Activated CD4-positive, alpha-beta T cell treated with anti-CD3 and anti-CD28 coated beads, Interleukin-2, amount 50 U/mL, for 48 hours (primary cell): ENCODE measurements at regions not wholly inside any gene's neighbourhood (a gene's known extent, or its start where the extent isn't known, plus 50 kb on each side); places are given as distances from the start of the nearest gene placed in this dataset.
"Not testable (repeated sequence)": the region's sequence is repeated elsewhere in the genome, so short reads cannot be mapped to it uniquely, and the experiment has no call there.

Source experiments
- DNase-seq, 2 experiments: peaks; one replicate each; pipeline ENCODE4 v3.0.0-alpha.2; 2020

GRCh38 chr16:24624102-24624501 is 84.7 kb downstream of the RBBP6 start:
- DNase-seq, result no peak

GRCh38 chr16:24626256-24626655 is 86.9 kb downstream of the RBBP6 start:
- no peak for DNase-seq

DNA sequence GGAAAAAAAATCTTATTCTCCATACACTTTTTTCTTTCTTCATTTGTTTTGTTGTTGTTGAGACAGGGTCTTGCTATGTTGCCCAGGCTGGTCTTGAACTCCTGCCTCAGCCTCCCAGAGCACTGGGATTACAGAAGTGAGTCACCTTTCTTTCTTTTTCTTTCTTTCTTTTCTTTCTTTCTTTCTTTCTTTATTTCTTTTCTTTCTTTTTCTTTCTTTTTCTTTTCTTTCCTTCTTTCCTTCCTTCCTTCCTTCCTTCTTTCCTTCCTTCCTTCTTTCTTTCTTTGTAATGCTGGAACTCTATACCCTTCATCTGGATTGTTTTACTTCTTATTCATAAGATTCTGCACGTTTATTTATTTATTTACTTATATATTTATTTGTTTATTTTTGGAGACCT is 94.5 kb upstream of the TNRC6A start:
- DNase-seq, result no peak

DNA sequence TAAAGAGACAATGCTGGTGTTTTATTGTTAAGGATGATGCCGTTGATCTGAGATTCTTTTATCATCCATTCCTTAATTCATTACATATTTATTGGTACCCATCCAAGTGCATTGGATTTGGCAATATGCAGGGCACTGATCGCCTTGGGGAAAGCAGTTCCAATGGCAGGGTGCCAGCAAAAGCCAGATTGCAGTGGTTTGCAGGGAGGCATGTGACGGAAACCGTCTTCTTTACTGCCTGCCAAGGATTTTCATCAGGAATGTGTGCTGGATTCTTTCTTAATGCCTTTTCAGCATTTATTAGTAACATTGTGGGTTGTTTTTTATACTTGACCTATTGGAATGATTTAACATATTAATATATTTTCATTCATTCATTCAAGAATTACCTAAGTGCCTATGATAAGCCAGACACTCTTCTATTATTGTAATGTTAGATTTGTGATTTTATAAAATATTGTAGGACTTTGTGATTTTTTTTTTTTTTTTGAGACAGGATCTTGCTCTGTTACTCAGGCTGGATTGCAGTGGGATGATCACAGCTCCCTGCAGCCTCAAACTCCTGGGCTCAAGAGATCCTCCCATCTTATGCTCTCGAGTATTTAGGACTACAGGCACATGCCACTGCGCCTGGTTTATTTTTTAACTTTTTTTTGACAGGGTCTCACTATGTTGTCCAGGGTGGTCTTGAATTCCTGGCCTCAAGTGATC is 93.4 kb upstream of the TNRC6A start:
- no peak for DNase-seq

DNA sequence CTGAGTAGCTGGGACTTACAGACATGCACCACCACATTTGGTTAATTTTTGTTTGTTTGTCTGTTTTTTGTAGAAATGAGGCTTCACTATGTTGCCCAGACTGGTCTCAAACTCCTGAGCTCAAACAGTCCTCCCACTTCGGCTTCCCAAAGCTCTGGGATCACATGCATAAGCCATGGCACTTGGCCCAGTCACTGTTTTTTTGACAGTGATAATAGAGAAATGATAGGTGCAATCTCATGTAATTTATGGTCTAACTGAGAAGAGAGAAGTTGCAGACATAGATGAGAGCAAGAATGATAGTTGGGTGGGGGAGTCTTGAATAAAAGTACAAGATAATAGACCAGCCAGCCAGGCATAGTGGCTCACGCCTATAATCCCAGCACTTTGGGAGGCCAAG is 89.7 kb upstream of the TNRC6A start:
- DNase-seq, result no peak

- no peak for DNase-seq
Observed at GRCh38 chr16:24643489-24643888, 86.0 kb upstream of the TNRC6A start.

DNA sequence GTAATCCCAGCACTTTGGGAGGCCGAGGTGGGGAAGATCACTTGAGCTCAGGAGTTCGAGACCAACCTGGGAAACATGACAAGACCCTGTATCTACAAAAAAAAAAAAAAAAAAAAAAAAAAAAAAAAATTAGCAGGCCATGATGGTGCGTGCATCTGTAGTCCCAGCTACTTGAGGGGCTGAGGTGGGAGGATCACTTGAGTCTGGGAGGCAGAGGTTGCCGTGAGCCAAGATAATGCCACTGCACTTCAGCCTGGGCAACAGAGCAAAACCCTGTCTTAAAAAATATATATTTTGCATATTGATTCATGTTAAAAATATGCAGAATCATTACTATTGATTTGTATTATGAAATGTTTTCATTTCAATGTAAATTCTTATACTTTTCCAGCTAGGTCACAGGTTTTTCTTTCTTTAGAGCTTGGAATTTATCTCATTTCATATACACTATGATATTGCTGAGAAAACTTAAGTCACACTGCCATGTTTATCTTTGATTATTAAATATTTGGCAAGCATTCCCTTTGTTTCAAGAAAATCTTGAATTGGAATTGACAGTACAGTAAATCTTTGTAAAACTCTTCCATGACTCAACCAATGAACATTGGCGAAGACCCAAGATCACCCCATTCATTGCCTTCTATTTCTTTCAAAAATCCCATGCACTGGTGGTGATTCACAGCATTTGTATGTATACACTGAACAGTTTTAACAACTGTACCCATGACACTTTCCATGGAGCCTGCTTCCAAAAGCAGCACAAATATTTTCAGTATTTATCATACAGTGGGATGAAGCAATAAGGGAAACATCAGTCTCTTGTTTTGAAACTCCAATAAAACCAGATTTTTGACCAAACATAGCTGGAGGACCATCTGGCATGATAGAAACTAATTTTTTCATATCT is 83.5 kb upstream of the TNRC6A start:
- no peak for DNase-seq

DNA sequence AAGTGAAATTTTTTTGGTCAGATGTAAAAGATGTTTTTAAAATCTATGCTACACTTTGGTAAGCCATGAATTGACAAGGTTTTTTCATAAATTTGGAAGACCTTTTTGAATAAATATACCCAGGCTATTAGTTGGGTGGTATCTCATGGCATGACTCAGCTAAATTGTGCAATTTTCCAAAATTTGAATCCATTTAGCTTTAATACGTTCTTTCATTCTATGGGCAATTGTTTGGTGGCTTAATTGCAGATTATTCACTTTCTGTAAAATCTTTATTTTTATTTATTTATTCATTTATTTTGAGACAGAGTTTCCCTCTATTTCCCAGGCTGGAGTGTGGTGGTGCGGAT is 82.8 kb upstream of the TNRC6A start:
- DNase-seq, result no peak

- no peak for DNase-seq
Observed at GRCh38 chr16:24652209-24652712, 77.2 kb upstream of the TNRC6A start.

GRCh38 chr16:24652803-24653202 is 76.6 kb upstream of the TNRC6A start:
- DNase-seq, result no peak

- no peak for DNase-seq
Observed at GRCh38 chr16:24653725-24654124, 75.7 kb upstream of the TNRC6A start.

GRCh38 chr16:24665942-24666341 is 63.5 kb upstream of the TNRC6A start:
- not testable (repeated sequence) for DNase-seq

DNA sequence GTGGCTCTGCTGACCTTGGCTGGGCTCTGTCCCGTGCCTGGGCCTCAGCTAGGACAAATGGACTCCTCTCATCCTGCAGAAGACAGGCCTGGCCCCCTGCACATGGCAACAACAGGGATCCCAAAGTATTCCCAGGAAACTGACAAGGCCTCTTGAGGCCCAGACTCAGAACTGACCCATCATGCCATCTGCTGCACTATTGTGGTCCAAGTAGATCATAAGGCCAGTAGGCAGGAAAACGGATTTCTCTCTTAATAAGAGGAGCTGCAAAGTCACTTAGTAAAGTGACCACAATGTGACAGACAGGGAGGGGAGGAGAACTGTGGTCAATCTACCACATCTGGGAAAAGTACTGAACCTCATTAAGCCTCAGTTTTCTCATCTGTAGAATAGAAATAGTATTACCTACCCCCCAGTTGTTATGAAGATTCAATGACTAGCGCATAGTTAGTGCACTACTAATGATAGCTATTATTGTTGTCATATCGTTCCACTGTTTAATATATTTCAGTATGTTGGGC is 62.1 kb upstream of the TNRC6A start:
- no peak for DNase-seq

DNA sequence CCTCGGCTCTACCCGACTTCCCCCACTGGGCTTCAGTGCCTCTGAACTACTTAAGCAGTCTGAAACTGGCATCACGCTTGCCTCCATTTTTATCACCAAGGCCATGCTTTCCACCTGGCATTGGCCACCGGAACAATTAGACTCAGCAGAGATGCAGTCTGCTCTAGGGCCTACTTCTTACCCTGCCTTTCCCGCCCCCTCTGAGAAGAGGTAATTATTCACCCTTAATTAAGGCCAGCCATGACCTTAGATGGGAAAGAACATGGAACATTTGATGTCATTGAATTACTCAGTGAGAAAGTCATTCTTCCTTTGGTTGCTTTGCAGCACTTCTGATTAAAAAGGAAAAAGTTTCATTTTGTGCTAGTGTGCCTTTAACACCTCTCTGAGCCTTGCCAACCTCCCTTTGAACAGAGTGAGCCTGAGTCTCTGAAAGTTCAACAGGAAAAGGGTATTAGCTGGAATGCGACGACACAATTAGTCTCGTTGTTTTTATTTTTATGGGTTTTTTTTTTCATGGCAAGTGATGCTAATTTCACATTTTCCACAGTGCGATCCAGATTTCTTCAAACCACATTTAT is 60.9 kb upstream of the TNRC6A start:
- DNase-seq, result peak; percentile 55 to 74

- no peak for DNase-seq
Observed at GRCh38 chr16:24670623-24671454, 58.6 kb upstream of the TNRC6A start.

DNA sequence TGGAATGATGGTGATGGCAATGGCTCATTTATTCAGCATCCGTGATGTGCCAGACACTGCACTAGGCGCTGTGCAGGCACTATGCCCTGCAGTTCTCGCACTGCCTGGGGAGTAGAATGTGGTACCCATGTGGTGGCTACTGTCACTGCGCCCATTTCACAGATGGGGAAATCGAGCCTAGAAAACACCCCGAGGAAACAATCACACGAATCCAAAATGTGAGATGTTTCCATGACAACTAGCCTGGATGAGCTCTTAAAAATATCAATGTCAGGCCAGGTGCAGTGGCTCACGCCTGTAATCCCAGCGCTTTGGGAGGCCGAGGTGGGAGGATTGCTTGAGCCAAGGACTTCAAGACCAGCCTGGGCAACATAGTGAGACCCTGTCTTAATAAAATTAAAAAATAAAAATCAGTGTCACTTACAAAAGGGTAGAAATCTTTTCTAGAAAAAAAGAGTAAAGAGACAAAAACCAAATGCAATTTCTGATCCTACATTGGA is 57.9 kb upstream of the TNRC6A start:
- DNase-seq, result no peak

DNA sequence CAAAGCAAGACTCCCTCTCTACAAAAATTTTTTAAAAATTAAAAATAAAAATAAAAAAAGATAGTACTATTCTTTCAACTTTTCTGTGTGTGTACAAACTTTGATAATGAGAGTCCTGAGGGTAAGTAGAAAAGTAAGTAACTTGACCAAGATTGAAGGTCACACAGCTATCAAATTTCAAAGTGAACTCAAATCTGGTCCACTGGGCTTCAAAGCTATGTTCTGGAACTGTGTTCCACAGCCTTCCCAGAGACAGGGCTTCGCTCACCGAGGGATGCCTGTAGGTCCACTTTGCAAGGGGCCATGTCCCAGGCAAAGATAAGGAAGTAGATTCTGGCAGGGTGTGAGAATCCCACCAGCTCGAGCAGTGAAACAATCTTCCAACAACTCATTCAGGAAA is 56.3 kb upstream of the TNRC6A start:
- no peak for DNase-seq

DNA sequence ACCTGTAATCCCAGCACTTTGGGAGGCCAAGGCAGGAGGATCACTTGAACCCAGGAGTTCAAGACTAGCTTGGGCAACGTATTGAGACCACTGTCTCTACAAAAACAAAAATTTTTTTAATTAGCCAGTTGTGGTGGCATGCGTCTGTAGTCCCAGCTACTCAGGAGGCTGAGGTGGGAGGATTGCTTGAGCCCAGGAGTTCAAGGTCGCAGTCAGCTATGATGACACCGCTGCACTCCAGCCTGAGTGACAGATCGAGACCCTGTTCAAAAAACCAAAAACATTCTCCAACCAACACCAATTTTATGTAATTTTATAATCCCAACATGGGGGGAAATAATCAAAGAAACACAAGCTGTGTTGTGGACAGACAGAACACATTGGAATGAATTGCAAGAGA is 54.6 kb upstream of the TNRC6A start:
- DNase-seq, result no peak

DNA sequence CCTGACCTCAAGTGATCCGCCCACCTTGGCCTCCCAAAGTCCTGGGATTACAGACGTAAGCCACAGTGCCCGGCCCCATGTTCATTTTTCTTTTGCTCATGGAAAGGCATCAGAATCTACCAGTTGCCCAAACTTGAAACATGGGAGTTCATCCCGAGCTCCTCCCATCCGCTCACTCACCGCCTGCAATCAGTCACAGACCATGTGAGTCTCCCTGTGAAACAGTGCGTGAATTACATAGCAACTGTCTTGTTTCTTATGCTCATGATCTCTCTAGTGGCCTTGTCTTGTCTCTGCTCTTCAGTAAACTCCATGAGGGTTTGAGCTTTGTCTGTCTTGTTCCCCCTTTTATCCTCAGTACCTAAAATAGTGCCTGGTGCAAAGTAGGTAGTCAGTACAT is 52.1 kb upstream of the TNRC6A start:
- no peak for DNase-seq
